Esophagus muscularis mucosa (tissue), 3 donors: ENCODE measurements at regions not wholly inside any gene's neighbourhood (a gene's known extent, or its start where the extent isn't known, plus 50 kb on each side); places are given as distances from the start of the nearest gene placed in this dataset.

Source experiments
- EP300 ChIP-seq: sonication (generic); formaldehyde crosslinking; IDR thresholded peaks from one replicate; pipeline ENCODE4 v1.6.1; 2017; ENCODE audit warnings: antibody characterized with exemption
- TF ChIP-seq, protein P1 (sequence below), 3 experiments: fragments of 200-600 bp in 2 of 3; fragments of 450-650 bp in 1 of 3; sonication (generic) in 2 of 3; IDR thresholded peaks; one replicate each; pipeline ENCODE4 v1.5.1; 2017 to 2019; ENCODE audit warnings: antibody characterized with exemption in 3 of 3, mild to moderate bottlenecking in 2 of 3, moderate library complexity in 1 of 3

DNA sequence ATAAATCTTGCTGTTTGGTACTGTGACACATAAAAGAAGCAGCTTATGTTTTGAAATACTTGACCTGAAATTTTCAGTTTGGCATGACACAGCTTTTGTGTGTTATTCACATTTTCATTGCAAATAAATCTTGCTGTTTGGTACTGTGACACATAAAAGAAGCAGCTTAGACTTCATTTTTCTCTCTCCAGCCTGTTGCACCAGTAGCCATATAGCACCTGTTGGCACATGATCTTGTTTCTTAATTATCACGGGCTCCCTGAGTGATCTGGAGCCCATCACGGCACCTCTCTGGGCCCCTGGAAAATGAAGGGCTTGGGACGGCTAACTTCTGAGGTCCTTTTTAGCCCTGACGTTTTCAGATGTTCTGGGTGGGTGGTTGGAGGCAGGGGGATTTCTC lies 77.4 kb upstream of the SLCO3A1 start:
- TF ChIP-seq, protein P1, sequence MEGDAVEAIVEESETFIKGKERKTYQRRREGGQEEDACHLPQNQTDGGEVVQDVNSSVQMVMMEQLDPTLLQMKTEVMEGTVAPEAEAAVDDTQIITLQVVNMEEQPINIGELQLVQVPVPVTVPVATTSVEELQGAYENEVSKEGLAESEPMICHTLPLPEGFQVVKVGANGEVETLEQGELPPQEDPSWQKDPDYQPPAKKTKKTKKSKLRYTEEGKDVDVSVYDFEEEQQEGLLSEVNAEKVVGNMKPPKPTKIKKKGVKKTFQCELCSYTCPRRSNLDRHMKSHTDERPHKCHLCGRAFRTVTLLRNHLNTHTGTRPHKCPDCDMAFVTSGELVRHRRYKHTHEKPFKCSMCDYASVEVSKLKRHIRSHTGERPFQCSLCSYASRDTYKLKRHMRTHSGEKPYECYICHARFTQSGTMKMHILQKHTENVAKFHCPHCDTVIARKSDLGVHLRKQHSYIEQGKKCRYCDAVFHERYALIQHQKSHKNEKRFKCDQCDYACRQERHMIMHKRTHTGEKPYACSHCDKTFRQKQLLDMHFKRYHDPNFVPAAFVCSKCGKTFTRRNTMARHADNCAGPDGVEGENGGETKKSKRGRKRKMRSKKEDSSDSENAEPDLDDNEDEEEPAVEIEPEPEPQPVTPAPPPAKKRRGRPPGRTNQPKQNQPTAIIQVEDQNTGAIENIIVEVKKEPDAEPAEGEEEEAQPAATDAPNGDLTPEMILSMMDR (IDR thresholded peaks at IDR 0.05), result no peak
- no peak for TF ChIP-seq EP300
